Nucleus accumbens (tissue), 56 donors: ENCODE measurements at regions not wholly inside any gene's neighbourhood (a gene's known extent, or its start where the extent isn't known, plus 50 kb on each side); places are given as distances from the start of the nearest gene placed in this dataset.
"Not testable (repeated sequence)": the region's sequence is repeated elsewhere in the genome, so short reads cannot be mapped to it uniquely, and the experiment has no call there.

ENCODE experiments used
- DNase-seq, 56 donors: peaks; one replicate each; lab custom pipeline; 2025; lab: John Stamatoyannopoulos, UW

- DNase-seq: no peak
Measured at GRCh38 chr3:174336784-174337183, 522.4 kb upstream of the NAALADL2 start.

DNA sequence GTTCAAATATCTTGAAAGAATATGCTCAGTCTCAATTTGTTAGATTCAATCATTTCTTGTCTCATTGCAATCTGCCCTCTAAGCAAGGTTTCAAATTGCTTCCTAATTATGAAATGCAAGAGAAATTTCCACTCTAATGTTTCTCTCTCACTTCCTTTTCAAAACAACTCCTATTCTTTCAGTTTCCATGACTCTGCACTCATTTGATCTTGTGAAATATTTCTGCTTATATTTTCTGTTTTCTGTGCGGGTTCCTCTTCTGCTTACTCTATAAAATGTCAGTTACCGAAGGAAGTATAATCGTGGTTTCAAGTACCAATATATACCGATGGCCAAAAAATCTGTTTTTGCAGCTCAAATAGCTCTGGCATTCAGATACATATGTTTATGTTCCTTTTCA lies 521.9 kb upstream of the NAALADL2 start:
- DNase-seq: no peak

- no peak for DNase-seq
Measured at GRCh38 chr3:174340624-174341587, 518.2 kb upstream of the NAALADL2 start.

DNA sequence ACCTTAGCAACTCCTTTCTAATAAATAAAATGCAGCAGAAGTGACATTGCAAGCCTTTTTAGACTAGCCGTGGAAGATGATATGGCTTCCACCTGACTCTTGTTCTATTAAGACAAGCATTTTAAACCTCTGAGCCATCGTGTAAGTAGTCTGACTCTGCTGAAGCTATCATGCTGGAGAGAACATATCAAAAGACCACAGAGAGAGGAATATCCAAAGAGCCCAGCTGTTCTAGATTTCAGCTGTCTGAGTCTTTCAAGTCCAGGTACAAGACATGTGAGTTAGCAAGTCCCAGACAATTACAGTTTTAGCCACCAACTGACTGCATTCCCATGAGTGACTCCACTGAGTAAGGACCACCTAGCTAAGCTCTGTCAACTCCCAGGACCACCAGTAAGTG lies 517.0 kb upstream of the NAALADL2 start:
- no peak for DNase-seq

DNA sequence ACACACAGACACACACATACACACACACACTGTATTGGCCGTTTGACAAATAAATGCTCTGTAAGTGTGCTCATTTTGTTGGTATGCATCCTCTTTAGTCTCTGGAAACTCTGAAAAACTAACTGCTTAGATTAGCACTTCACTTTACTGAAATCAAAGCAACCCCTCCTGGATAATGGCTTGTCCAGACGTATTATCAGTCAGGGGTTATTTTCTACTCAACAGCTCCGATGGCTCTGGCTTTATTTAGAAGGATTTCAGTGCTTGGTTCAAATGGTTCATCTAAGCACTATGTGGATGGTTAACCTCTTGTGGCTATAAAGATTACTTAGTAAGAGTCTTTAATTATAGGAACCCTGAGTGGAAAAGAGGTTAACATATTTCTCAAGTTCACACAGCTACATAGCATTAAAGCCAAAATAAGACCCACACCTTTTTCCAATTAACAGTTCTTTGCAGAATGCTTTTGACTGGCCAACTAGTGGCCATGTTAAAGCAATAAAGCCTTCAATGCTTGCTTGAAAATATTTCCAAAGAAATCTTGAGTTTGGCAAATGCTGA lies 516.1 kb upstream of the NAALADL2 start:
- no peak for DNase-seq

GRCh38 chr3:174346141-174346540 lies 513.0 kb upstream of the NAALADL2 start:
- no peak for DNase-seq

- no peak for DNase-seq
Measured at GRCh38 chr3:174346571-174346970, 512.6 kb upstream of the NAALADL2 start.

DNA sequence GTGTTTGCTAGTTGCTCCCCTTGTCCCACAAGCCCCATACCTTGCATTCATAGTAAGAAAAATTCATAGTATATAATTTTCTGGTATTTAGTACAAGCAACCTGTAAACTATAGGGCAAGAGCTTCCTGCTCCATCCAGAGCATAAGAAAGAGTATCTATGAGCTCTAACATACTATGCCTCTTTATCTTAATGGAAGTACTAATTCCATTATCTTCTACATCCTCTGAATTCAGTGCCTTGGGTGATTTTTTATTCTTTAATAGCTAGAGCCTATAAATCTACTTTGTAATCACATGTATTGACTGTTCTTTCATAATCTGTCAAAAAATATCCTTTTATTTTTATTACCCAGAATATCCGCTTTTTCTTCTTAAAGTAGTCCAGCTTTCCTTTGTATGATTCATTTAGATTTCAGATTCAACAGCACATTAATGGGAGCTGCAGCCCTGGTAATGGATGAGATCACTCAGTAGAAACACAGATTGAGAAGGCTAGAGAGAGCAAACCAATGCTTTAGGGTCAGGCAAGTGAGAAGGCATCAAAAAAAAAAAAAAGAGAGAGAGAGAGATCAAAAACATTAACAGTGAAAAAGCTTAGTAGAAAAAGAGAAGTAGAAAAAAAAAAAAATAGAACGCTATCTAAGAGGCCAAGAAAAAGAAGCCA lies 511.5 kb upstream of the NAALADL2 start:
- DNase-seq: no peak

GRCh38 chr3:174352227-174352626 lies 506.9 kb upstream of the NAALADL2 start:
- no peak for DNase-seq

- DNase-seq: no peak
Measured at GRCh38 chr3:174355505-174355904, 503.6 kb upstream of the NAALADL2 start.

- no peak for DNase-seq
Measured at GRCh38 chr3:174356596-174356995, 502.5 kb upstream of the NAALADL2 start.

- DNase-seq: no peak
Measured at GRCh38 chr3:174358252-174358651, 500.9 kb upstream of the NAALADL2 start.

- DNase-seq: no peak
Measured at GRCh38 chr3:174362556-174362955, 496.6 kb upstream of the NAALADL2 start.

DNA sequence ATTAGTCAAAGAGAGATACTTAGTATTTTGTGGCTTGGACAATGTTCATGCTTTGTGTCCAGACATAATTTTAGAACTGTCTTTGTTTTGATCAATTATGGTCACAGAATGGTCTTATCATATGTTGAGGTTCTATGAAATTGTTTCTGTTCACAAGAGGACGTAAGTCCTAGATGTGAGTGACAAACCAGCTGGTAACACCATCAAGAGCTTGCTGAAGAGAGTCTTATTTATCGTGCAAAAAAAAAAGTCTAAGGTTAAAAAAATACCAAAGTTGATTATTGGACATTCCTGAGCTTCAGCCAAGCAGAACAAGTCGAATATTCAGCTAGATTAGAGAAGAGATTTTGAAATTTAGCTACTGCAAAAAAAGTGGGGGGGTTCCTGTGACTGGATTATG lies 495.9 kb upstream of the NAALADL2 start:
- DNase-seq: no peak

DNA sequence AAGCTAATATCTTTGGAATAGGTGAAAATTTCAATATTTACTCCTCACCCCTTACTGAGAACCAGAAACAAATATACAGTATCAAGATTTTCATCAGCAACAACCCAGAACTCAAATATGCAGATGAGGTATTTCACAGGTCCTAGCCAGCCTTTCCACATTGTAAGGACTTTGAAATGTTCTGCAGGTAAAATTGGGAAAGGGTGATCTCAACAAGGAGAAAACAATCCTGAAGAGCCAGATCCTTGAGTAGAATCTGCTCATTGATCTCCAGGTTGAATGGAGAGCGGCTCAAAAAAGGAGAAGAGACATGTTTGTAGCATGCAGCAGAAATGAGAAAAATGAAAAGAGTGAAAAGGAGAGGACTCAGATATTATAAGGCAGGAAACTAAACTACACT lies 493.3 kb upstream of the NAALADL2 start:
- DNase-seq: no peak

- DNase-seq: not testable (repeated sequence)
Measured at GRCh38 chr3:174366904-174367303, 492.2 kb upstream of the NAALADL2 start.

- no peak for DNase-seq
Measured at GRCh38 chr3:174376346-174376745, 482.8 kb upstream of the NAALADL2 start.

DNA sequence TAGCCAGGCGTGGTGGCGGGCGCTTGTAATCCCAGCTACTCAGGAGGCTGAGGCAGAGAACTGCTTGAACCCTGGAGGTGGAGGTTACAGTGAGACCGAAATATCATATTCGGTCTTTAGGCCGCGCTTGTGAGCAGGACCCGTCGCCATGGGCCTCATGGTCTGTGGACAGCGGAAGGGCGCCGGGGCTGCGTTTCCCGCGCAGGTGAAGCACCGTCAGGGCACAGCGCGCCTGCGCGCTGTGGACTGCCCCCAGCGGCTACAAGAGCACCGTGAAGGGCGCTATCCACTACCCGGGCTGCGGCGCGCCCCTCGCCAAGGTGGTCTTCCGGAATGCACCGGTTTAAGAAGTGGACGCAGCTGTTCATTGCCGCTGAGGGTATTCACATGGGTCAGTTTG lies 482.0 kb upstream of the NAALADL2 start:
- no peak for DNase-seq

- no peak for DNase-seq
Measured at GRCh38 chr3:174377684-174378083, 481.4 kb upstream of the NAALADL2 start.

DNA sequence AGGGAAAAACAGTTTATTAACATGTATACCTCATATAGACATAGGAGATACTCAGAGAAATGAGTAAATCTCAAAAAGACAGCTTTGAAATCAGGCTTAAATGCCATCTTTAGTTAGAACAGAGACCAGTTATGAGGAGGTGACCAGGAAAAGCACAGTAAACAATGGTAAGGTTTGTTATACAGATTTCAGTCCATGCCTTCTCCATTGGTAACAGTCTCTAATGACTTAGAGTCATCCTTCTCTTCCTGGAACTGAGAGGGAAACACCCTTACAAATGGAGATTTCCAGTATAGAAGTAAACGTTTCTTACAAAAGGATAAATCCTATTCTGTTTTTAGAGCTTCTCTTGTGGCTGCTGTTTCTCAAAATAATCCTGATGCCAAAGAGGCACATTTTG lies 476.3 kb upstream of the NAALADL2 start:
- no peak for DNase-seq

- no peak for DNase-seq
Measured at GRCh38 chr3:174387736-174388135, 471.4 kb upstream of the NAALADL2 start.

- DNase-seq: no peak
Measured at GRCh38 chr3:174397848-174398247, 461.3 kb upstream of the NAALADL2 start.
